ENCODE measurements at regions not wholly inside any gene's neighbourhood (a gene's known extent, or its start where the extent isn't known, plus 50 kb on each side); places are given as distances from the start of the nearest gene placed in this dataset.

DNA sequence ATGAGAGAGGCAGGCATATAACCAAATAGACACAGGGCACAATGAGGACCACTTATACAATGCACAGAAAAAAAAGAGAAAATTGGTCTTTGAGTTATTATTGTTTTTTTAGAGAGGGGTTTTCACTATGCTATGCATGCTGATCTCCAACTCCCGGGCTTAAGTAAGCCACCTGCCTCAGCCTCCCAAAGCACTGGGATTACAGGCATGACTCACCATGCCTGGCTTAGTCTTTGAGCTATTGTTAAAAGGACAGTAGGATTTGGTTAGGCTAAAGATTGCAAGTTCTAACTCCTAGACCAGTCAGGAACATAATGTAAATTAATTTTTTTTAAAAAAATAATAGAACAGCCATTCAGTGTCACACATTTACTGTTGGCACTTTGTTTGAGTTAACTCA is 340.1 kb downstream of the GPAT3 start:
- H3K36me3 Mint-ChIP-seq (ENCODE audit: low read depth), result no peaks in the 10 kb centered on the region
- peak overlapping the region; percentile 16; the same call in 1 of the 2 replicates for H3K4me3 Mint-ChIP-seq
- TF ChIP-seq, protein P1, sequence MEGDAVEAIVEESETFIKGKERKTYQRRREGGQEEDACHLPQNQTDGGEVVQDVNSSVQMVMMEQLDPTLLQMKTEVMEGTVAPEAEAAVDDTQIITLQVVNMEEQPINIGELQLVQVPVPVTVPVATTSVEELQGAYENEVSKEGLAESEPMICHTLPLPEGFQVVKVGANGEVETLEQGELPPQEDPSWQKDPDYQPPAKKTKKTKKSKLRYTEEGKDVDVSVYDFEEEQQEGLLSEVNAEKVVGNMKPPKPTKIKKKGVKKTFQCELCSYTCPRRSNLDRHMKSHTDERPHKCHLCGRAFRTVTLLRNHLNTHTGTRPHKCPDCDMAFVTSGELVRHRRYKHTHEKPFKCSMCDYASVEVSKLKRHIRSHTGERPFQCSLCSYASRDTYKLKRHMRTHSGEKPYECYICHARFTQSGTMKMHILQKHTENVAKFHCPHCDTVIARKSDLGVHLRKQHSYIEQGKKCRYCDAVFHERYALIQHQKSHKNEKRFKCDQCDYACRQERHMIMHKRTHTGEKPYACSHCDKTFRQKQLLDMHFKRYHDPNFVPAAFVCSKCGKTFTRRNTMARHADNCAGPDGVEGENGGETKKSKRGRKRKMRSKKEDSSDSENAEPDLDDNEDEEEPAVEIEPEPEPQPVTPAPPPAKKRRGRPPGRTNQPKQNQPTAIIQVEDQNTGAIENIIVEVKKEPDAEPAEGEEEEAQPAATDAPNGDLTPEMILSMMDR (IDR thresholded peaks at IDR 0.05), result no peak
- H3K27ac Mint-ChIP-seq, result no peak overlapping the region
- no peak for DNase-seq
- peaks cover 22% of the 10 kb centered on the region for H3K4me1 Mint-ChIP-seq (ENCODE audit: low read depth)
- no peaks in the 10 kb centered on the region for H3K9me3 Mint-ChIP-seq
- peaks cover 2% of the 10 kb centered on the region; the same call in 1 of the 2 replicates for H3K27me3 Mint-ChIP-seq (ENCODE audit: insufficient read depth)

- H3K9me3 Mint-ChIP-seq, result no peaks in the 10 kb centered on the region
- TF ChIP-seq, protein P1 (IDR thresholded peaks at IDR 0.05), result no peak
- no peak for DNase-seq
- H3K4me1 Mint-ChIP-seq (ENCODE audit: low read depth), result peaks cover 22% of the 10 kb centered on the region
- H3K36me3 Mint-ChIP-seq (ENCODE audit: low read depth), result no peaks in the 10 kb centered on the region
- no peak overlapping the region for H3K27ac Mint-ChIP-seq
- H3K27me3 Mint-ChIP-seq (ENCODE audit: insufficient read depth), result peaks cover 2% of the 10 kb centered on the region; the same call in 1 of the 2 replicates
- H3K4me3 Mint-ChIP-seq, result peak overlapping the region; percentile 9; the same call in 1 of the 2 replicates
Measured at GRCh38 chr4:83875437-83875836, 339.5 kb downstream of the GPAT3 start.

GRCh38 chr4:83873996-83874395 is 338.1 kb downstream of the GPAT3 start:
- Mint-ChIP-seq H3K27ac (no peak overlapping the region), H3K4me1 (ENCODE audit: low read depth) (peaks cover 22% of the 10 kb centered on the region)

GRCh38 chr4:83870328-83870950 is 334.5 kb downstream of the GPAT3 start:
- Mint-ChIP-seq H3K36me3 (ENCODE audit: low read depth) (no peaks in the 10 kb centered on the region), H3K4me1 (ENCODE audit: low read depth) (peaks cover 33% of the 10 kb centered on the region), H3K9me3 (no peaks in the 10 kb centered on the region), H3K27ac (no peak overlapping the region), H3K4me3 (no peak overlapping the region), H3K27me3 (ENCODE audit: insufficient read depth) (no peaks in the 10 kb centered on the region)
- DNase-seq, result no peak
- TF ChIP-seq, protein P1 (IDR thresholded peaks at IDR 0.05), result no peak

More at GRCh38 chr4:83873996-83874395, 338.1 kb downstream of the GPAT3 start:
- no peak for DNase-seq
- TF ChIP-seq, protein P1 (IDR thresholded peaks at IDR 0.05), result no peak
- Mint-ChIP-seq H3K27me3 (ENCODE audit: insufficient read depth) (peaks cover 2% of the 10 kb centered on the region; the same call in 1 of the 2 replicates), H3K4me3 (no peak overlapping the region), H3K9me3 (no peaks in the 10 kb centered on the region), H3K36me3 (ENCODE audit: low read depth) (no peaks in the 10 kb centered on the region)

DNA sequence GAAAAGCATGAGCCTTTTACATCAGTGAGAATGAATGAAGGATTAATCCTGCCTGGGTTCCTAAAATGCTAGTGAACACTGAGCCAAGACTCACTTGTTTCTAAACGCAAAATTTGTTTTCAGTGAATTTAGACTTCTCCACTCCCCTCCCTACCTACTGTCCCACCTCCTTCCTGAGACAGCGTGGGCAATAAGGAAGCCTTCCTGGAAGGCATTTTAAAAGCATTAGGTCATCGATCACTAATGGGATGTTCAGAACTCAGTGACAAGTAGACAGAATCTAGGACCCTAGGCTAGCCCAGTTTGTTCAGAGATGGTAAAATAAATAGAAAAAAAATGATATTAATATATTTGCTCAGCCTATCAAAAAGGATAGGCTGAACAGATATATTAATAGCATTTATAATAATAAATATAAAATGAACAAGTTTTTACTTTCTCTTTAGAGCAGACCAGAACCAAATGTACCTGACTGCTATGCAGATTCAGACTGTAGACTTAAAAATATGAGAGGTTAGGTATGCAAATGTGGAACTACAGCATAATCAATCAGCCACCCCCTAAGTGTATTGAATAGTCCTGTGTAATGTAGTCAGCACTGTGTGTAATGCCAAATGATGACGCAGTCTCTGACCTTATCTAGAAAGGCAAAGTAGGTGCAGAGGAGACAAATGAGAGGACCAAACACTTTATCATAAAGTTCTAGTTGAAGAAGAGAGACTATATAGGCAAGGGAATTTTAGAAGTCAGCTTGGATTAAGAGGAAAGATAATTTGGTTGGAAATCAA is 331.1 kb downstream of the GPAT3 start:
- TF ChIP-seq, protein P1 (IDR thresholded peaks at IDR 0.05), result no peak
- Mint-ChIP-seq H3K4me3 (no peak overlapping the region; the same call in 1 of the 2 replicates), H3K27ac (no peak overlapping the region), H3K4me1 (ENCODE audit: low read depth) (peaks cover 29% of the 10 kb centered on the region), H3K36me3 (ENCODE audit: low read depth) (no peaks in the 10 kb centered on the region), H3K27me3 (ENCODE audit: insufficient read depth) (peaks cover 2% of the 10 kb centered on the region; the same call in 1 of the 2 replicates), H3K9me3 (no peaks in the 10 kb centered on the region)
- no peak for DNase-seq

All from HFFc6 (cell line).